Heart left ventricle (tissue), 16 donors: ENCODE measurements at regions not wholly inside any gene's neighbourhood (a gene's known extent, or its start where the extent isn't known, plus 50 kb on each side); places are given as distances from the start of the nearest gene placed in this dataset.

Source experiments
- ATAC-seq, 4 donors: fragments of 200-7000 bp; cut with Tn5 transposase; one replicate each; pipeline ENCODE4 v1.9.1; 2020 to 2022; ENCODE audit warnings: moderate library complexity in 4 of 4, mild to moderate bottlenecking in 3 of 4, moderate number of reproducible peaks in 1 of 4
- DNase-seq, 5 donors: peaks; one replicate each; pipeline ENCODE4 v3.0.0-alpha.2; 2020
- H3K27ac ChIP-seq, 12 donors: fragments of 200-600 bp; sonication (generic) in 4 of 12; one replicate each; pipeline versions ENCODE4 v1.5.0 to v1.8.0; 2016 to 2022; ENCODE audit warnings: mild to moderate bottlenecking in 2 of 12
- H3K27me3 ChIP-seq, 9 donors: fragments of 200-600 bp; sonication (generic) in 2 of 9; one replicate each; pipeline versions ENCODE4 v1.5.1 to v1.8.0; 2016 to 2022; ENCODE audit warnings: mild to moderate bottlenecking in 3 of 9
- H3K36me3 ChIP-seq, 9 donors: fragments of 200-600 bp; sonication (generic) in 2 of 9; one replicate each; pipeline versions ENCODE4 v1.5.0 to v1.8.0; 2018 to 2022; ENCODE audit warnings: mild to moderate bottlenecking in 2 of 9
- H3K4me1 ChIP-seq, 12 donors: fragments of 200-600 bp; sonication (generic) in 4 of 12; one replicate each; pipeline versions ENCODE4 v1.5.0 to v1.8.0; 2016 to 2022; ENCODE audit warnings: mild to moderate bottlenecking in 3 of 12
- H3K4me3 ChIP-seq, 12 donors: fragments of 200-600 bp; sonication (generic) in 4 of 12; one replicate each; pipeline versions ENCODE4 v1.5.0 to v1.8.0; 2017 to 2022; ENCODE audit warnings: mild to moderate bottlenecking in 9 of 12, moderate library complexity in 4 of 12
- H3K9me3 ChIP-seq, 12 donors: fragments of 200-600 bp; sonication (generic) in 4 of 12; one replicate each; pipeline versions ENCODE4 v1.5.0 to v1.8.0; 2016 to 2022; ENCODE audit warnings: mild to moderate bottlenecking in 1 of 12
- CTCF ChIP-seq, 12 donors: fragments of 200-600 bp; sonication (generic) in 4 of 12; IDR thresholded peaks; one replicate each; pipeline versions ENCODE4 v1.5.0 to v1.8.0; 2018 to 2022; ENCODE audit warnings: antibody characterized with exemption in 12 of 12, mild to moderate bottlenecking in 5 of 12
- POLR2A ChIP-seq, 2 donors: fragments of 450-650 bp; IDR thresholded peaks; one replicate each; pipeline ENCODE4 v1.6.1; 2017; ENCODE audit warnings: antibody characterized with exemption in 2 of 2, mild to moderate bottlenecking in 2 of 2, moderate library complexity in 2 of 2
- WGBS, 4 donors: extraction: QIAGEN DNeasy Blood & Tissue Kit in 2 of 4; methylation state at CpG; one replicate each; pipeline versions ENCODE4 v1.1.5 to v1.1.7; 2013 to 2018; 5-methylcytosine and 5-hydroxymethylcytosine counted together
- intact Hi-C, 10 donors: fragments of 100-400 bp; cut with DNase I; formaldehyde crosslinking; loops; one replicate each; pipeline versions ENCODE4 v1.11.1 to v1.14.2; 2022
- donor health status: ischemic (EF 13 %, LVEDD 7.1; RV severe dilation, severe dysfunction).
- donor health status: healthy with polysubstance abuse.
- donor health status: DM: no; HTN: yes; CAD: no.
- donor health status: DM: no; HTN: no; CAD: no.
- donor health status: ischemic (EF 25% LVEDD 6.9; RV normal size, moderate dysfunction).
- donor health status: ischemic (EF 25% LVEDD 5.7; RV mildly dilated, moderate dysfunction).
- donor health status: healthy.
- donor health status: DM: yes; HTN: yes; CAD: no.
- donor health status: ischemic (EF 35%, LVEDD 5.7; RV mildly dilated, moderate dysfunction).
- donor health status: nonischemic (EF 11% LVEDD 7.7; RV severe dilation, severe dysfunction).
- donor health status: DM: yes; HTN: yes; CAD: no.
- donor health status: PGD.
- donor health status: ischemic (EF 29% LVEDD 5.4; RV normal size, mild dysfunction).
- donor health status: nonischemic (EF 23%, LVEDD 6.1; RV moderate dilation, normal function).

- TF ChIP-seq CTCF (IDR thresholded peaks at IDR 0.05): no peak
- no peak for TF ChIP-seq POLR2A (IDR thresholded peaks at IDR 0.05)
- DNase-seq: no peak
- Histone ChIP-seq H3K9me3 (peaks cover 0 to 4% (median 0%) of the 10 kb centered on the region in 12 donors), H3K36me3 (no peaks in the 10 kb centered on the region), H3K27ac (no peak overlapping the region), H3K4me3 (no peak overlapping the region), H3K4me1 (no peaks in the 10 kb centered on the region), H3K27me3 (no peaks in the 10 kb centered on the region)
- no peak for ATAC-seq
- intact Hi-C loops: no loop called here
- WGBS, 4 donors: 60 to 77% (median 65%) methylated on average over 2 of the region's 2 CpGs
Measured at GRCh38 chr21:32163386-32163785, 115.5 kb downstream of the MIS18A start.

GRCh38 chr21:32162727-32163320, 116.0 kb downstream of the MIS18A start:
- Histone ChIP-seq H3K36me3 (no peaks in the 10 kb centered on the region), H3K4me3 (no peak overlapping the region), H3K4me1 (no peaks in the 10 kb centered on the region), H3K27ac (no peak overlapping the region), H3K27me3 (no peaks in the 10 kb centered on the region), H3K9me3 (peaks cover 0 to 4% (median 0%) of the 10 kb centered on the region in 12 donors)
- no peak for ATAC-seq
- TF ChIP-seq POLR2A (IDR thresholded peaks at IDR 0.05) (no peak), CTCF (IDR thresholded peaks at IDR 0.05) (no peak)
- DNase-seq: no peak
- WGBS, 4 donors: 74 to 86% (median 77%) methylated on average over 6 of the region's 6 CpGs
- intact Hi-C loops: no loop called here

GRCh38 chr21:32155226-32155625, 123.6 kb downstream of the MIS18A start:
- no peaks in the 10 kb centered on the region for H3K4me1 ChIP-seq
- H3K27ac ChIP-seq: no peak overlapping the region
- no peak for DNase-seq
- intact Hi-C loops: no loop called here
- no peaks in the 10 kb centered on the region for H3K27me3 ChIP-seq
- no peaks in the 10 kb centered on the region for H3K36me3 ChIP-seq
- no peak overlapping the region for H3K4me3 ChIP-seq
- WGBS, 4 donors: 80 to 91% (median 83%) methylated on average over 2 of the region's 2 CpGs
- no peaks in the 10 kb centered on the region for H3K9me3 ChIP-seq
- no peak for ATAC-seq
- TF ChIP-seq POLR2A (IDR thresholded peaks at IDR 0.05) (no peak), CTCF (IDR thresholded peaks at IDR 0.05) (no peak)

GRCh38 chr21:32147041-32147440, 131.8 kb downstream of the MIS18A start:
- WGBS, 4 donors: 44 to 80% (median 61%) methylated on average over 2 of the region's 2 CpGs
- H3K27ac ChIP-seq: no peak overlapping the region
- intact Hi-C loops: loop anchor here in 1 of 10 donors (10.0 kb wide), 1 partner anchor 282 kb away; no protein-coding TSS in a partner anchor
- H3K27me3 ChIP-seq: no peaks in the 10 kb centered on the region
- H3K9me3 ChIP-seq: peaks cover 0 to 17% (median 3%) of the 10 kb centered on the region in 12 donors
- TF ChIP-seq POLR2A (IDR thresholded peaks at IDR 0.05): no peak
- peaks cover 0 to 13% (median 0%) of the 10 kb centered on the region in 12 donors for H3K4me1 ChIP-seq
- H3K4me3 ChIP-seq: no peak overlapping the region
- no peak for DNase-seq
- no peaks in the 10 kb centered on the region for H3K36me3 ChIP-seq
- no peak for ATAC-seq

- peaks cover 0 to 13% (median 0%) of the 10 kb centered on the region in 12 donors for H3K4me1 ChIP-seq
- no peak for DNase-seq
- TF ChIP-seq CTCF (IDR thresholded peaks at IDR 0.05) (no peak), POLR2A (IDR thresholded peaks at IDR 0.05) (no peak)
- WGBS, 4 donors: 89 to 98% (median 92%) methylated on average over 2 of the region's 2 CpGs
- ATAC-seq: no peak
- H3K27ac ChIP-seq: no peak overlapping the region
- intact Hi-C loops: loop anchor here in 1 of 10 donors (10.0 kb wide), 1 partner anchor 280 kb away; no protein-coding TSS in a partner anchor
- no peaks in the 10 kb centered on the region for H3K36me3 ChIP-seq
- no peak overlapping the region for H3K4me3 ChIP-seq
- H3K9me3 ChIP-seq: peaks cover 0 to 17% (median 3%) of the 10 kb centered on the region in 12 donors
- H3K27me3 ChIP-seq: no peaks in the 10 kb centered on the region
Measured at GRCh38 chr21:32144851-32145250, 134.0 kb downstream of the MIS18A start.
